B cell (primary cell): ENCODE measurements at regions not wholly inside any gene's neighbourhood (a gene's known extent, or its start where the extent isn't known, plus 50 kb on each side); places are given as distances from the start of the nearest gene placed in this dataset.
A peak's percentile ranks its signal among the peaks of the same experiment; 100 is the strongest.

Experiments used
- ATAC-seq: fragments of 200-7000 bp; cut with Tn5 transposase; one replicate; pipeline ENCODE4 v1.10.0; 2021; ENCODE audit warnings: low read depth, mild to moderate bottlenecking, moderate number of reproducible peaks, moderate library complexity
- CTCF ChIA-PET: fragments of 350-600 bp; sonication (Branson Sonifier 250); formaldehyde crosslinking; loops from one replicate; lab custom pipeline; 2021; ENCODE audit warnings: antibody characterized with exemption, inconsistent platforms; lab: Charles Lee
- POLR2A ChIA-PET: fragments of 350-600 bp; sonication (Branson Sonifier 250); formaldehyde crosslinking; loops from one replicate; lab custom pipeline; 2021; ENCODE audit warnings: antibody characterized with exemption; lab: Charles Lee
- DNase-seq: peaks from one replicate; pipeline ENCODE4 v3.0.0; 2013
- H2AFZ ChIP-seq: 2 replicates; pipeline ENCODE4 v1.6.1; 2012; ENCODE audit warnings: mild to moderate bottlenecking, low read depth, low read length; ENCODE audit not compliant: insufficient read depth, poor library complexity, severe bottlenecking
- H3K27ac ChIP-seq, 2 donors: 1 replicate in 1 of 2; 2 replicates in 1 of 2; pipeline ENCODE4 v1.5.1; 2012 to 2013; ENCODE audit warnings: low read length in 2 of 2, mild to moderate bottlenecking in 2 of 2, moderate library complexity in 1 of 2
- H3K27me3 ChIP-seq, 4 experiments: fragments of 200-600 bp in 1 of 4; sonication (generic) in 1 of 4; replicated peaks in 1 of 4; 1 replicate in 2 of 4; 2 replicates in 2 of 4; pipeline versions ENCODE4 v1.6.1 to v1.7.0; 2013 to 2016; ENCODE audit warnings: low read length in 3 of 4, mild to moderate bottlenecking in 2 of 4, mixed read lengths in 1 of 4, moderate library complexity in 1 of 4; ENCODE audit not compliant: insufficient read depth in 4 of 4, control insufficient read depth in 3 of 4; ENCODE audit errors: control extremely low read depth in 1 of 4
- H3K36me3 ChIP-seq, 2 experiments: replicated peaks in 1 of 2; 1 replicate in 1 of 2; 2 replicates in 1 of 2; pipeline versions ENCODE4 v1.6.1 to v1.7.1; 2013; ENCODE audit warnings: low read length in 1 of 2; ENCODE audit not compliant: insufficient read depth in 2 of 2, control insufficient read depth in 1 of 2; ENCODE audit errors: control extremely low read depth in 1 of 2, extremely low read depth in 1 of 2
- H3K4me1 ChIP-seq, 2 donors: fragments of 200-600 bp in 1 of 2; sonication (generic) in 1 of 2; 1 replicate in 1 of 2; 2 replicates in 1 of 2; pipeline versions ENCODE4 v1.5.1 to v1.6.1; 2013 to 2017; ENCODE audit warnings: low read length in 2 of 2; ENCODE audit not compliant: control insufficient read depth in 2 of 2, insufficient read depth in 2 of 2
- H3K4me2 ChIP-seq: replicated peaks from 2 replicates; pipeline ENCODE3; 2012; ENCODE audit warnings: mild to moderate bottlenecking, low read depth, low read length; ENCODE audit not compliant: poor library complexity, severe bottlenecking
- H3K4me3 ChIP-seq, 5 experiments: fragments of 200-600 bp in 1 of 5; sonication (generic) in 1 of 5; 1 replicate in 3 of 5; 2 replicates in 2 of 5; pipeline versions ENCODE4 v1.5.1 to v1.7.0; 2011 to 2016; ENCODE audit warnings: low read length in 4 of 5, mild to moderate bottlenecking in 4 of 5, low read depth in 2 of 5, control low read depth in 1 of 5, moderate library complexity in 1 of 5; ENCODE audit not compliant: insufficient read depth in 1 of 5; ENCODE audit errors: control extremely low read depth in 1 of 5, extremely low read depth in 1 of 5
- H3K79me2 ChIP-seq: fragments of 200-600 bp; sonication (generic); one replicate; pipeline ENCODE4 v1.6.0; 2016; ENCODE audit warnings: low read length; ENCODE audit not compliant: control insufficient read depth, insufficient read depth
- H3K9ac ChIP-seq: fragments of 200-600 bp; sonication (generic); 2 replicates; pipeline ENCODE4 v1.6.1; 2017; ENCODE audit warnings: mild to moderate bottlenecking, low read length, moderate library complexity
- H3K9me3 ChIP-seq, 3 donors: one replicate each; pipeline versions ENCODE4 v1.6.1 to v1.7.1; 2013; ENCODE audit warnings: low read length in 2 of 3; ENCODE audit not compliant: control insufficient read depth in 2 of 3, insufficient read depth in 1 of 3; ENCODE audit errors: control extremely low read depth in 1 of 3
- H4K20me1 ChIP-seq: 2 replicates; pipeline ENCODE4 v1.6.0; 2012; ENCODE audit warnings: mild to moderate bottlenecking, low read length; ENCODE audit not compliant: insufficient read depth, control insufficient read depth, poor library complexity, severe bottlenecking
- H3K27ac Mint-ChIP-seq: one replicate; pipeline ENCODE4 v1.8.0; 2021; ENCODE audit warnings: mixed read lengths
- H3K27me3 Mint-ChIP-seq: one replicate; pipeline ENCODE4 v1.8.0; 2021; ENCODE audit warnings: mixed read lengths
- H3K4me1 Mint-ChIP-seq: one replicate; pipeline ENCODE4 v1.8.0; 2021; ENCODE audit warnings: mixed read lengths
- H3K4me3 Mint-ChIP-seq: one replicate; pipeline ENCODE4 v1.8.0; 2021; ENCODE audit warnings: mixed read lengths
- H3K9me3 Mint-ChIP-seq: one replicate; pipeline ENCODE4 v1.8.0; 2022; ENCODE audit warnings: mixed read lengths; ENCODE audit not compliant: insufficient read depth
- CTCF ChIP-seq: fragments of 200-600 bp; IDR thresholded peaks from one replicate; pipeline ENCODE4 v1.8.0; 2022; ENCODE audit warnings: antibody characterized with exemption, mild to moderate bottlenecking
- EZH2 ChIP-seq: IDR thresholded peaks from 2 replicates; pipeline ENCODE4 v1.6.1; 2012; ENCODE audit warnings: borderline replicate concordance, low read depth, mild to moderate bottlenecking, moderate library complexity, low read length; ENCODE audit not compliant: insufficient read depth, poor library complexity, severe bottlenecking
- WGBS: methylation state at CpG from one replicate; pipeline ENCODE4 v1.1.5; 2013; ENCODE audit warnings: missing lambda C conversion rate; ENCODE audit not compliant: insufficient coverage; 5-methylcytosine and 5-hydroxymethylcytosine counted together
- intact Hi-C: fragments of 100-400 bp; cut with micrococcal nuclease; formaldehyde crosslinking; loops from one replicate; pipeline ENCODE4 v1.10.0; 2022

- WGBS, result no CpG with 5 or more reads among the region's 4 CpGs
- POLR2A ChIA-PET, result no interaction called here
- Mint-ChIP-seq H3K27ac (peak overlapping the region; percentile 90), H3K4me3 (peak overlapping the region; percentile 75), H3K27me3 (no peaks in the 10 kb centered on the region), H3K4me1 (peaks cover 59% of the 10 kb centered on the region), H3K9me3 (no peaks in the 10 kb centered on the region)
- Histone ChIP-seq H3K27me3 (no peaks in the 10 kb centered on the region), H2AFZ (no peak overlapping the region), H3K79me2 (no peaks in the 10 kb centered on the region), H3K9ac (no peak overlapping the region), H3K4me3 (peak overlapping the region in 1 of 5 experiments; percentile 5), H3K27ac (peak overlapping the region; percentile 62), H3K4me1 (peaks cover 41 to 49% of the 10 kb centered on the region in 2 donors), H4K20me1 (no peaks in the 10 kb centered on the region), H3K9me3 (no peaks in the 10 kb centered on the region), H3K36me3 (no peaks in the 10 kb centered on the region), H3K4me2 (peak overlapping the region; percentile 58)
- intact Hi-C loops, result loop anchor here (5.0 to 10.0 kb wide), 2 partner anchors 257 to 881 kb away; partner anchors contain the start of genes NSUN2 and SRD5A1
- ATAC-seq, result peak; percentile 40
- peak; percentile 53 for DNase-seq
- CTCF ChIA-PET, result no interaction called here
- TF ChIP-seq EZH2 (no peak), CTCF (no peak)
Observed at GRCh38 chr5:5751498-5751897, 329.0 kb downstream of the ICE1 start.

- intact Hi-C loops, result no loop called here
- Histone ChIP-seq H3K36me3 (no peaks in the 10 kb centered on the region), H3K9ac (no peak overlapping the region), H3K27ac (no peak overlapping the region), H3K27me3 (no peaks in the 10 kb centered on the region), H3K79me2 (no peaks in the 10 kb centered on the region), H3K4me2 (no peak overlapping the region), H3K9me3 (peaks cover 0 to 20% (median 0%) of the 10 kb centered on the region in 3 donors), H4K20me1 (no peaks in the 10 kb centered on the region), H2AFZ (no peak overlapping the region), H3K4me3 (no peak overlapping the region), H3K4me1 (peaks cover 15 to 21% of the 10 kb centered on the region in 2 donors)
- ChIA-PET CTCF (no interaction called here), POLR2A (no interaction called here)
- H3K4me3 Mint-ChIP-seq, result peak overlapping the region; percentile 21
- DNase-seq (no peak), ATAC-seq (no peak)
- TF ChIP-seq EZH2, result no peak
- peak; percentile 52 for TF ChIP-seq CTCF
- no peaks in the 10 kb centered on the region for H3K27me3 Mint-ChIP-seq
- peaks cover 9% of the 10 kb centered on the region for H3K9me3 Mint-ChIP-seq
- H3K4me1 Mint-ChIP-seq, result peaks cover 34% of the 10 kb centered on the region
- H3K27ac Mint-ChIP-seq, result no peak overlapping the region
Observed at GRCh38 chr5:5741418-5741817, 318.9 kb downstream of the ICE1 start.
